GM12878 (cell line): ENCODE measurements at regions not wholly inside any gene's neighbourhood (a gene's known extent, or its start where the extent isn't known, plus 50 kb on each side); places are given as distances from the start of the nearest gene placed in this dataset.

Source experiments
- ATAC-seq: fragments of 200-7000 bp; cut with Tn5 transposase; 3 replicates; pipeline ENCODE4 v1.9.1; 2020; ENCODE audit warnings: mild to moderate bottlenecking, moderate library complexity
- BruUV-seq: library from RNA; stranded (reverse); fragments of 400-500 nt; replicated peaks from 2 replicates; lab custom pipeline; 2021; lab: Mats Ljungman, UMichigan
- CTCF ChIA-PET: fragments of 300-600 bp; sonication (Branson Sonifier 250); formaldehyde crosslinking; extraction: SDS; loops from one replicate; lab custom pipeline; 2021; ENCODE audit warnings: inconsistent platforms; lab: Yijun Ruan, JAX
- POLR2A ChIA-PET: fragments of 350-600 bp; formaldehyde crosslinking; extraction: SDS; loops from one replicate; lab custom pipeline; 2021; ENCODE audit warnings: inconsistent platforms; lab: Charles Lee
- RAD21 ChIA-PET: fragments of 300-600 bp; sonication (Branson Sonifier 250); formaldehyde crosslinking; loops from one replicate; lab custom pipeline; 2023; ENCODE audit warnings: antibody characterized with exemption; ENCODE audit not compliant: unreplicated experiment; lab: Charles Lee
- SMC1A ChIA-PET: fragments of 300-600 bp; sonication (Branson Sonifier 250); formaldehyde crosslinking; loops from one replicate; lab custom pipeline; 2023; ENCODE audit not compliant: unreplicated experiment, uncharacterized antibody; lab: Charles Lee
- DNase-seq: peaks from one replicate; pipeline ENCODE4 v3.0.0-alpha.2; 2011; ENCODE audit warnings: low read depth, low spot score
- FAIRE-seq: peaks from 3 replicates; lab custom pipeline; 2011; peaks lifted over from hg19 to GRCh38; lab: Jason Lieb, UNC
- H2AFZ ChIP-seq: 2 replicates; pipeline ENCODE4 v1.6.0; 2011; ENCODE audit warnings: low read depth, low read length, control low read depth; ENCODE audit not compliant: control insufficient read depth
- H3K27ac ChIP-seq: 2 replicates; pipeline ENCODE4 v1.5.1; 2011; ENCODE audit warnings: control low read depth; ENCODE audit not compliant: control insufficient read depth, insufficient read depth
- H3K27me3 ChIP-seq, 2 experiments: replicated peaks in 1 of 2; 2 replicates each; pipeline versions ENCODE4 v1.6.0 to v1.6.1; 2011; ENCODE audit warnings: low read length in 1 of 2; ENCODE audit not compliant: control insufficient read depth in 2 of 2, insufficient read depth in 2 of 2
- H3K36me3 ChIP-seq, 2 experiments: 2 replicates each; pipeline ENCODE4 v1.5.1; 2011; ENCODE audit warnings: low read length in 1 of 2; ENCODE audit not compliant: control insufficient read depth in 2 of 2, insufficient read depth in 2 of 2
- H3K4me1 ChIP-seq: 2 replicates; pipeline ENCODE4 v1.6.1; 2011; ENCODE audit warnings: mild to moderate bottlenecking, low read length, moderate library complexity, mixed read lengths; ENCODE audit not compliant: control insufficient read depth, insufficient read depth
- H3K4me2 ChIP-seq: 2 replicates; pipeline ENCODE4 v1.6.0; 2011; ENCODE audit warnings: control low read depth; ENCODE audit not compliant: control insufficient read depth, insufficient read depth
- H3K4me3 ChIP-seq: fragments of 200-600 bp; sonication (generic); 2 replicates; pipeline ENCODE4 v1.5.1; 2016
- H3K79me2 ChIP-seq: 2 replicates; pipeline ENCODE4 v1.6.0; 2011; ENCODE audit warnings: low read length; ENCODE audit not compliant: control insufficient read depth, insufficient read depth
- H3K9ac ChIP-seq: 2 replicates; pipeline ENCODE4 v1.8.0; 2011; ENCODE audit warnings: low read length, control low read depth, mixed read lengths; ENCODE audit not compliant: control insufficient read depth, insufficient read depth
- H3K9me3 ChIP-seq: replicated peaks from 3 replicates; pipeline ENCODE4 v1.5.1; 2011; ENCODE audit warnings: mild to moderate bottlenecking, low read length; ENCODE audit not compliant: control insufficient read depth, insufficient read depth
- H4K20me1 ChIP-seq: 2 replicates; pipeline ENCODE4 v1.6.0; 2011; ENCODE audit not compliant: control insufficient read depth, insufficient read depth
- BCL3 ChIP-seq: IDR thresholded peaks from 2 replicates; pipeline ENCODE4 v1.6.1; 2011; ENCODE audit warnings: borderline replicate concordance, low read depth, mild to moderate bottlenecking, moderate library complexity, low read length; ENCODE audit not compliant: insufficient read depth, poor library complexity, severe bottlenecking
- E2F8 ChIP-seq: fragments of 450-650 bp; IDR thresholded peaks from 2 replicates; pipeline ENCODE4 v1.6.1; 2018; ENCODE audit warnings: mild to moderate bottlenecking, low read depth, moderate library complexity; ENCODE audit not compliant: partially characterized antibody
- EP300 ChIP-seq, 2 experiments: fragments of 150-350 bp in 1 of 2; IDR thresholded peaks; 2 replicates each; pipeline ENCODE4 v1.6.1; 2011 to 2012; ENCODE audit warnings: low read depth in 2 of 2, low read length in 2 of 2, borderline replicate concordance in 1 of 2, improper control_type of control experiment in 1 of 2, inconsistent platforms in 1 of 2; ENCODE audit not compliant: control insufficient read depth in 1 of 2
- HDAC2 ChIP-seq: fragments of 200-600 bp; sonication (generic); IDR thresholded peaks from 2 replicates; pipeline ENCODE4 v1.6.1; 2017
- HSF1 ChIP-seq: fragments of 150-350 bp; IDR thresholded peaks from 2 replicates; pipeline ENCODE4 v1.6.1; 2014; ENCODE audit warnings: mild to moderate bottlenecking, low read depth, low read length
- JUNB ChIP-seq: IDR thresholded peaks from 2 replicates; pipeline ENCODE4 v1.6.1; 2016; ENCODE audit warnings: antibody characterized with exemption, mild to moderate bottlenecking
- KLF5 ChIP-seq: fragments of 450-650 bp; IDR thresholded peaks from 2 replicates; pipeline ENCODE4 v1.6.1; 2014; ENCODE audit warnings: mild to moderate bottlenecking; ENCODE audit not compliant: partially characterized antibody
- MYC ChIP-seq: IDR thresholded peaks from 2 replicates; pipeline ENCODE4 v1.6.1; 2011; ENCODE audit warnings: mild to moderate bottlenecking, low read length, moderate library complexity, inconsistent platforms; ENCODE audit not compliant: insufficient read depth, insufficient replicate concordance, insufficient read length, severe bottlenecking
- NR2C1 ChIP-seq: fragments of 450-650 bp; IDR thresholded peaks from 2 replicates; pipeline ENCODE4 v1.6.1; 2017; ENCODE audit warnings: antibody characterized with exemption, mild to moderate bottlenecking, moderate library complexity
- RAD21 ChIP-seq: IDR thresholded peaks from 2 replicates; pipeline ENCODE4 v1.6.1; 2011; ENCODE audit warnings: mild to moderate bottlenecking, low read depth, low read length, moderate library complexity; ENCODE audit not compliant: insufficient read depth
- RB1 ChIP-seq: fragments of 450-650 bp; formaldehyde crosslinking; IDR thresholded peaks from 2 replicates; pipeline ENCODE4 v1.6.1; 2017; ENCODE audit warnings: mild to moderate bottlenecking, borderline replicate concordance
- RUNX3 ChIP-seq: IDR thresholded peaks from 2 replicates; pipeline ENCODE4 v1.6.1; 2012; ENCODE audit warnings: low read length, inconsistent platforms
- SRF ChIP-seq, 2 experiments: IDR thresholded peaks; 2 replicates each; pipeline ENCODE4 v1.6.1; 2011; ENCODE audit warnings: low read depth in 2 of 2, low read length in 2 of 2, mild to moderate bottlenecking in 1 of 2, moderate library complexity in 1 of 2
- TCF12 ChIP-seq: IDR thresholded peaks from 2 replicates; pipeline ENCODE4 v1.6.1; 2011; ENCODE audit warnings: low read depth, mild to moderate bottlenecking, low read length
- WGBS: methylation state at CpG from one replicate; pipeline ENCODE4 v1.1.6; 2016; ENCODE audit warnings: low lambda C conversion rate; ENCODE audit not compliant: insufficient replicate concordance, insufficient coverage; ENCODE audit errors: missing lambda C conversion rate; 5-methylcytosine and 5-hydroxymethylcytosine counted together
- in situ Hi-C: fragments of 300-500 bp; cut with MboI; formaldehyde crosslinking; loops from 9 replicates; pipeline ENCODE4 v1.14.3; 2018; ENCODE audit warnings: mixed read lengths
- intact Hi-C: fragments of 100-400 bp; cut with micrococcal nuclease; formaldehyde crosslinking; loops from one replicate; pipeline ENCODE4 v1.14.2; 2022; ENCODE audit not compliant: unreplicated experiment
- TF ChIP-seq, protein P1 (sequence below): fragments of 450-650 bp; IDR thresholded peaks from 2 replicates; pipeline ENCODE4 v1.6.1; 2017; ENCODE audit warnings: low read depth, mild to moderate bottlenecking, moderate library complexity

GRCh38 chr6:113092795-113093194, 745.7 kb downstream of the RFPL4B start:
- Histone ChIP-seq H3K9me3 (no peaks in the 10 kb centered on the region), H3K4me1 (no peaks in the 10 kb centered on the region), H2AFZ (no peak overlapping the region), H4K20me1 (no peaks in the 10 kb centered on the region), H3K4me2 (no peak overlapping the region), H3K4me3 (no peak overlapping the region), H3K27ac (no peak overlapping the region), H3K79me2 (no peaks in the 10 kb centered on the region), H3K36me3 (no peaks in the 10 kb centered on the region), H3K27me3 (no peaks in the 10 kb centered on the region), H3K9ac (no peak overlapping the region)
- FAIRE-seq (no peak), DNase-seq (no peak), ATAC-seq (no peak)
- CTCF ChIA-PET: interaction anchor here (0.8 kb wide), 2 partner anchors 28 to 396 kb away, joined by 3 read pairs; no protein-coding TSS in a partner anchor
- RAD21 ChIA-PET: no interaction called here
- in situ Hi-C loops (no loop called here), intact Hi-C loops (loop anchor here (10.0 kb wide), 1 partner anchor 308 kb away; no protein-coding TSS in a partner anchor)
- no TSS peak for BruUV-seq
- POLR2A ChIA-PET: no interaction called here
- WGBS: 72% methylated on average over 3 of the region's 3 CpGs
- SMC1A ChIA-PET: interaction anchor here (0.8 kb wide), 2 partner anchors 20 to 33 kb away, joined by 3 read pairs; no protein-coding TSS in a partner anchor
- TF ChIP-seq SRF (IDR thresholded peaks at IDR 0.05; ENCODE audit: low read depth in 2 of 2, low read length in 2 of 2) (no peak), E2F8 (no peak), KLF5 (no peak), RAD21 (no peak), NR2C1 (no peak), HSF1 (no peak), RB1 (no peak), EP300 (IDR thresholded peaks at IDR 0.05; ENCODE audit: borderline replicate concordance in 1 of 2, control insufficient read depth in 1 of 2, low read depth in 2 of 2, low read length in 2 of 2) (no peak), JUNB (no peak), HDAC2 (no peak), TCF12 (no peak), RUNX3 (no peak), BCL3 (no peak), MYC (no peak)
- TF ChIP-seq, protein P1, sequence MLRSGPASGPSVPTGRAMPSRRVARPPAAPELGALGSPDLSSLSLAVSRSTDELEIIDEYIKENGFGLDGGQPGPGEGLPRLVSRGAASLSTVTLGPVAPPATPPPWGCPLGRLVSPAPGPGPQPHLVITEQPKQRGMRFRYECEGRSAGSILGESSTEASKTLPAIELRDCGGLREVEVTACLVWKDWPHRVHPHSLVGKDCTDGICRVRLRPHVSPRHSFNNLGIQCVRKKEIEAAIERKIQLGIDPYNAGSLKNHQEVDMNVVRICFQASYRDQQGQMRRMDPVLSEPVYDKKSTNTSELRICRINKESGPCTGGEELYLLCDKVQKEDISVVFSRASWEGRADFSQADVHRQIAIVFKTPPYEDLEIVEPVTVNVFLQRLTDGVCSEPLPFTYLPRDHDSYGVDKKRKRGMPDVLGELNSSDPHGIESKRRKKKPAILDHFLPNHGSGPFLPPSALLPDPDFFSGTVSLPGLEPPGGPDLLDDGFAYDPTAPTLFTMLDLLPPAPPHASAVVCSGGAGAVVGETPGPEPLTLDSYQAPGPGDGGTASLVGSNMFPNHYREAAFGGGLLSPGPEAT: no peak
